Esophagus squamous epithelium (tissue), 5 donors: ENCODE measurements at regions not wholly inside any gene's neighbourhood (a gene's known extent, or its start where the extent isn't known, plus 50 kb on each side); places are given as distances from the start of the nearest gene placed in this dataset.

Experiments
- DNase-seq: peaks from one replicate; lab custom pipeline; 2025; lab: John Stamatoyannopoulos, UW
- H3K27ac ChIP-seq, 4 donors: fragments of 200-600 bp; sonication (generic); one replicate each; pipeline ENCODE4 v1.5.1; 2016 to 2019; ENCODE audit warnings: mild to moderate bottlenecking in 1 of 4
- H3K27me3 ChIP-seq, 4 donors: fragments of 200-600 bp; sonication (generic); 1 replicate in 3 of 4; 2 replicates in 1 of 4; pipeline versions ENCODE4 v1.5.1 to v1.6.0; 2017 to 2021; ENCODE audit warnings: antibody characterized with exemption in 1 of 4
- H3K36me3 ChIP-seq, 3 donors: fragments of 200-600 bp; sonication (generic); one replicate each; pipeline ENCODE4 v1.5.1; 2016 to 2019
- H3K4me1 ChIP-seq, 3 donors: fragments of 200-600 bp; sonication (generic); one replicate each; pipeline ENCODE4 v1.5.1; 2017 to 2019
- H3K4me3 ChIP-seq, 4 donors: fragments of 200-600 bp; sonication (generic); 1 replicate in 3 of 4; 2 replicates in 1 of 4; pipeline ENCODE4 v1.5.1; 2016 to 2019; ENCODE audit warnings: mild to moderate bottlenecking in 2 of 4, moderate library complexity in 1 of 4
- H3K9me3 ChIP-seq, 3 donors: fragments of 200-600 bp; sonication (generic); one replicate each; pipeline ENCODE4 v1.5.1; 2016 to 2019
- POLR2A ChIP-seq, 4 donors: fragments of 450-650 bp; IDR thresholded peaks; one replicate each; pipeline ENCODE4 v1.6.1; 2017; ENCODE audit warnings: antibody characterized with exemption in 4 of 4, mild to moderate bottlenecking in 4 of 4, moderate library complexity in 3 of 4
- WGBS, 2 donors: methylation state at CpG; one replicate each; pipeline ENCODE4 v1.1.5; 2018; 5-methylcytosine and 5-hydroxymethylcytosine counted together
- intact Hi-C: fragments of 100-400 bp; cut with DNase I; formaldehyde crosslinking; loops from one replicate; pipeline ENCODE4 v1.15.0; 2022
- TF ChIP-seq, protein P1 (sequence below), 6 experiments: fragments of 450-650 bp in 4 of 6; fragments of 200-600 bp in 2 of 6; sonication (generic) in 2 of 6; IDR thresholded peaks; one replicate each; pipeline ENCODE4 v1.5.1; 2016 to 2019; ENCODE audit warnings: antibody characterized with exemption in 6 of 6, mild to moderate bottlenecking in 4 of 6, moderate library complexity in 4 of 6
- donor health status: DM: yes; HTN: yes; CAD: no.

DNA sequence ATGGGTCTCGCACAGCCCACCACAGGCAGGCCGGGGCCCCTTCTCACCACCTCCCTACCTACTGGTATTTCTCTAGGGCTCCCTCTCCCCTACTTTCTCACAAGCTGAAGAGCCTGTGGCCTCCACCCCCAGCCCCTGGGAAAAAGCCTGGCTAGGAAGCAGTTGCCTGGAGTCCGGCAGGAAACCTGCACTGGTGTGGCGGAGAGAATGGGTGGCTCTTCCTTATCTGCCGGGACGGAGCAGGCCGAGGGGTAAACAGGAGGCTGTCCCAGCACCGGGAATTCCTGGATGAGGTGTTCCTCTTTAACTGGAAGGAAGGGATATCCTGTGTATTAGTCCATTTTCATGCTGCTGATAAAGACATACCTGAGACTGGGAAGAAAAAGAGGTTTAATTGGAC lies 125.8 kb downstream of the TLR5 start:
- intact Hi-C loops, result no loop called here
- no peak for DNase-seq
- no peaks in the 10 kb centered on the region for H3K36me3 ChIP-seq
- no peaks in the 10 kb centered on the region for H3K9me3 ChIP-seq
- TF ChIP-seq, protein P1, sequence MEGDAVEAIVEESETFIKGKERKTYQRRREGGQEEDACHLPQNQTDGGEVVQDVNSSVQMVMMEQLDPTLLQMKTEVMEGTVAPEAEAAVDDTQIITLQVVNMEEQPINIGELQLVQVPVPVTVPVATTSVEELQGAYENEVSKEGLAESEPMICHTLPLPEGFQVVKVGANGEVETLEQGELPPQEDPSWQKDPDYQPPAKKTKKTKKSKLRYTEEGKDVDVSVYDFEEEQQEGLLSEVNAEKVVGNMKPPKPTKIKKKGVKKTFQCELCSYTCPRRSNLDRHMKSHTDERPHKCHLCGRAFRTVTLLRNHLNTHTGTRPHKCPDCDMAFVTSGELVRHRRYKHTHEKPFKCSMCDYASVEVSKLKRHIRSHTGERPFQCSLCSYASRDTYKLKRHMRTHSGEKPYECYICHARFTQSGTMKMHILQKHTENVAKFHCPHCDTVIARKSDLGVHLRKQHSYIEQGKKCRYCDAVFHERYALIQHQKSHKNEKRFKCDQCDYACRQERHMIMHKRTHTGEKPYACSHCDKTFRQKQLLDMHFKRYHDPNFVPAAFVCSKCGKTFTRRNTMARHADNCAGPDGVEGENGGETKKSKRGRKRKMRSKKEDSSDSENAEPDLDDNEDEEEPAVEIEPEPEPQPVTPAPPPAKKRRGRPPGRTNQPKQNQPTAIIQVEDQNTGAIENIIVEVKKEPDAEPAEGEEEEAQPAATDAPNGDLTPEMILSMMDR (IDR thresholded peaks at IDR 0.05), result no peak
- TF ChIP-seq POLR2A (IDR thresholded peaks at IDR 0.05), result no peak
- peaks cover 0 to 10% (median 0%) of the 10 kb centered on the region in 3 donors for H3K4me1 ChIP-seq
- H3K27me3 ChIP-seq, result no peaks in the 10 kb centered on the region
- H3K4me3 ChIP-seq, result no peak overlapping the region
- H3K27ac ChIP-seq, result peak overlapping the region in 1 of 4 donors; percentile 12
- WGBS, 2 donors, result 91 to 93% methylated on average over 4 of the region's 8 CpGs

DNA sequence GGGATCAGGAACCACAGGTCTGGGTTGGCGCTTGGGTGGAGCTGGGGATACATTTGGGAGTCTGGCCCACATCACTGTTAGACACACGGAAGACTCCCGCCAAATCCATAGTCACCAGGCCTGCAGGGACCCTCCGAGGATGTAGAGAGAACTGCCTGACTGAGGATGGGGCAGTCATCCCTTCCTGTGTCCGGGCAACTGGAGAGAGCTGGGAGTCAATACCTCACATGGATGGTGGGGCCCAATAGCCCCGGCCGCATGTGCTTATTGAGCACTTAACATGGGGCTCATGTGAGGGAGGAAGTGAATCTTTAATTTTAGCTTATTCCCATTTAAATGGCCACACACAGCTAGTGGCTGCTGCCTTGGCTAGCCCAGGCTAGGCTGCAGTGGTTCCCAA lies 124.5 kb downstream of the TLR5 start:
- Histone ChIP-seq H3K4me1 (peaks cover 6 to 23% (median 12%) of the 10 kb centered on the region in 3 donors), H3K4me3 (no peak overlapping the region), H3K9me3 (no peaks in the 10 kb centered on the region), H3K27ac (no peak overlapping the region), H3K27me3 (no peaks in the 10 kb centered on the region), H3K36me3 (no peaks in the 10 kb centered on the region)
- no peak for DNase-seq
- 94 to 100% methylated on average over 2 to 5 of the region's 7 CpGs for WGBS, 2 donors
- TF ChIP-seq, protein P1 (IDR thresholded peaks at IDR 0.05), result no peak
- no peak for TF ChIP-seq POLR2A (IDR thresholded peaks at IDR 0.05)
- intact Hi-C loops, result no loop called here

DNA sequence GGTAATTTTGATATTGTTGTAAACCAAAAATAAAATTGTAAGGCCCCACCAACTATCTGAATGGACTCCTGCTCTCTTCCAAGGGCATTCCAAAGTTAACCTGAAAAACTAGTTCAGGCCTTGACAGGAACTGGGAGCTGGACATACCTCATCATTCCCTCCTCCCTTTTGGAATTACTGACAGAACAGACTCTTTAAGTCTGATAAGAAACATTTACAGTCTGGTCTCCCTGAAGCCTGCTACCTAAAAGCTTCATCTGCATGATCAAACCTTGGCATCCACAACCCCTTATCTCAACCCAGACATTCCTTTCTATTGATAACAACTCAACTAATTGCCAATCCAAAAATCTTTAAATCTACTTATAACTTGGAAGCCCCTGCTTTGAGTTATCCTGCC lies 123.8 kb downstream of the TLR5 start:
- Histone ChIP-seq H3K4me1 (peaks cover 6 to 26% (median 12%) of the 10 kb centered on the region in 3 donors), H3K36me3 (no peaks in the 10 kb centered on the region), H3K27ac (no peak overlapping the region), H3K4me3 (no peak overlapping the region), H3K9me3 (peaks cover 0 to 6% (median 0%) of the 10 kb centered on the region in 3 donors), H3K27me3 (no peaks in the 10 kb centered on the region)
- TF ChIP-seq, protein P1 (IDR thresholded peaks at IDR 0.05), result no peak
- TF ChIP-seq POLR2A (IDR thresholded peaks at IDR 0.05), result no peak
- no peak for DNase-seq
- intact Hi-C loops, result no loop called here

DNA sequence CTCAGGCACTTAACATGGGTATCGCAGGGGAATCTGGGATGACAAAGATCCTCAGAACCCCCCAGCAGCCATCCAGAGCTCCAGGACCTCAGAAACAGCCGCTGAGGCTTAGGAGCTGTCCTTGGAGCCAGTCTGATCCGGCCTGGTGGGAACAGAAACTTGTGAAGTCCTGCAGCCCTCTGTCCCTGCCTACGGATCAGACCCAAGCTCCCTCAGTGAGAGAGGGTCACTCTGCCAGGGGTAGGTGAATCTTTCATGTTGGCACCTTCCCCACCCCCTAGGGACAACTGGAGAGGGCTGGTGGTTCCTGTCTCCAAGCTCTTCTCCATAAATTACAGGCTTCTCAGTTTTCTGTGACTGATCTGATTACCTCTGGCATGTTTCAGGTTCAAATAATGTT lies 122.3 kb downstream of the TLR5 start:
- intact Hi-C loops, result no loop called here
- Histone ChIP-seq H3K27me3 (no peaks in the 10 kb centered on the region), H3K9me3 (peaks cover 0 to 7% (median 0%) of the 10 kb centered on the region in 3 donors), H3K4me1 (peaks cover 6 to 26% (median 12%) of the 10 kb centered on the region in 3 donors), H3K36me3 (no peaks in the 10 kb centered on the region), H3K27ac (no peak overlapping the region), H3K4me3 (no peak overlapping the region)
- DNase-seq, result no peak
- WGBS, 2 donors, result 80% methylated on average over 1 of the region's 4 CpGs
- TF ChIP-seq, protein P1 (IDR thresholded peaks at IDR 0.05), result no peak
- no peak for TF ChIP-seq POLR2A (IDR thresholded peaks at IDR 0.05)

DNA sequence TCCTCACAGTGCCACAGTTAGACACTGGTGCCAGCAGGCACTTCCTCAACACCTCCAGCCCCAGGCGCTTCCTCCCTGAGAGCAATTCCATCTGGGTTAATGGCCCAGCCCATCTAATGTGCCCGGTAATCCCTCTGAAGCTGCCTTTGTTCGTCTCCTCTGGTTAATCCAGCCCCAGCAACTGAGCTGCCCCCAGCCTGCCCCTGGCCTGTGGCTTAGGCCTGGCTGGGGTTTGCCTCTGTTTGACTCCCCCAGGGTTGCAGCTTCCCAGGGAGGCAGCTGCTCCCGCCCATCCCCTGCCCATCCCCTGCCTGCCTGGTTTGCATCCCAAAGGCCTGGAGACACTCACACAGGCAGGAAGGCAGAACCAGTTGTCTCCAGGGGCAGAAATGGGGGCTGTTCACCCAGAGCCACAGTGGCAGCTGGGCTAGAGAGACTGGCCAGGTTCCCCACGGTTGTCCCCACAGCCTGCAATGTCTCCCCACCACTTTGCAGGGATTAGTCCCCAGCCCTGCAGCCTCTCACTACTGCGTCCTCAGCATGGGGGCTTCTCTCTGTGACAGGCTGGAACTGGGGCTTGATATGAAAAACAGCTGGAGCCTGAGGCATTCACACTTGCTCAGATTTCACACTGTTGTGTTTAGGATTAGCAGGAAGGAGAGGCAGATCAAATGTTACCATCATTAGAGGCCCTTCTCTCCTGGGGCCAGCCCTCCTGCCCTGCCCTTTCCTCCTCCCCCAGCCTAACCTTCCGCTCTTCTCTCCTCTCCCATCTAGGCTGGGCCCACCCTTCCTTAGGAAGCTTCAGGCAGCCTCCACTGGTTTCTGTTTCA lies 120.2 kb downstream of the TLR5 start:
- no peaks in the 10 kb centered on the region for H3K27me3 ChIP-seq
- intact Hi-C loops, result no loop called here
- no peaks in the 10 kb centered on the region for H3K36me3 ChIP-seq
- no peak for DNase-seq
- 35 to 48% methylated on average over 5 of the region's 7 CpGs for WGBS, 2 donors
- TF ChIP-seq POLR2A (IDR thresholded peaks at IDR 0.05), result no peak
- TF ChIP-seq, protein P1 (IDR thresholded peaks at IDR 0.05), result no peak
- peak overlapping the region; percentile 4 to 52 (median 26) for H3K27ac ChIP-seq
- no peak overlapping the region for H3K4me3 ChIP-seq
- peaks cover 0 to 7% (median 0%) of the 10 kb centered on the region in 3 donors for H3K9me3 ChIP-seq
- H3K4me1 ChIP-seq, result peaks cover 6 to 26% (median 12%) of the 10 kb centered on the region in 3 donors
